ENCODE measurements at regions not wholly inside any gene's neighbourhood (a gene's known extent, or its start where the extent isn't known, plus 50 kb on each side); places are given as distances from the start of the nearest gene placed in this dataset.
"Not testable (repeated sequence)": the region's sequence is repeated elsewhere in the genome, so short reads cannot be mapped to it uniquely, and the experiment has no call there.

DNA sequence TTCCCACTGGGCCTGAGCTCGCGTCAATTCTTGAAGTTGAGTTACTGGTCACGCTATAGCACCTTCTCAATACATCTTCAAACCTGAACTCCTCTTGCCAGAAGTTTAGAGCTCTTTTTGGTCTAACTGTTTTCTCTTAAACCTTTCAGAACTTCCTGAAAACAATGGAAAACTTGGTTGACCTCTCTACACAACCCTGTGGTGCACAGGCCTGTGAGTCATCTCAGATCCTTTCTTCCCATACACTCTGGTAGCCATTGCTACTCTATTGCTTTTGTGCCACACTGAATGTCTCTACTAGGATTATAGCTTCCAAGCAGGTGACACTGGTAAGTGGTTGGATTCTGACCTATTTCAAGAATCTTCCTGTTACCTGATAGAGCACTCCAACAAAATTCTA is 321.5 kb upstream of the FSIP2 start:
- H3K79me1 ChIP-seq (ENCODE audit: low read length), result no peaks in the 10 kb centered on the region

DNA sequence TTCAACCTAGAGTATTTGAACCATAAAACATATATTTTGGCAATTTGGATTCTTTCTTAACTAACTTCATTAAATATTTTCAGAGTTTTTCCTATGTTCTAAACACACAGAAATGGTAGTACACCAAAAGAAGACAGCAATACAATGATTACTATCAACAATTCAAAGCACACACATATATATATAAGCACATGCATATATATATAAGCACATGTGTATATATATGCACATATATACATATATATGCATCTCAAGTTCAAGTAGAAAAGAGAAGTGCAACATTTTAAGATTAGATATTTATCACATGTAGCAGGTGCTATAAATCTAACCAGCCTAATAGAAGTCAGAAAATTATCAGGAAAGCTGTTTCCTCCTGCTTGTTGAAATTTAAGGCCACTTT is 320.9 kb upstream of the FSIP2 start:
- Histone ChIP-seq H3K4me1 (ENCODE audit: control insufficient read depth in 1 of 2, insufficient read depth in 2 of 2, low read length in 2 of 2) (no peaks in the 10 kb centered on the region), H2AK5ac (ENCODE audit: low read length) (no peak overlapping the region), H3K9me3 (ENCODE audit: insufficient read depth, low read depth, low read length) (no peaks in the 10 kb centered on the region), H2AFZ (ENCODE audit: insufficient read depth, low read length, poor library complexity) (no peak overlapping the region), H2BK120ac (ENCODE audit: insufficient read depth, low read length, poor library complexity) (no peak overlapping the region), H3K79me1 (ENCODE audit: low read length) (no peaks in the 10 kb centered on the region), H3K79me2 (ENCODE audit: control insufficient read depth, insufficient read depth, low read length, poor library complexity) (no peaks in the 10 kb centered on the region), H3K27ac (ENCODE audit: low read depth, low read length) (no peak overlapping the region), H3K9ac (ENCODE audit: low read length) (no peak overlapping the region), H2BK5ac (ENCODE audit: low read depth, low read length, poor library complexity) (no peak overlapping the region), H3K4me3 (ENCODE audit: low read depth, low read length) (no peak overlapping the region), H3K14ac (ENCODE audit: low read length) (no peak overlapping the region), H3K36me3 (ENCODE audit: control insufficient read depth in 1 of 2, insufficient read depth in 2 of 2, low read length in 2 of 2) (no peaks in the 10 kb centered on the region), H3K4me2 (ENCODE audit: low read length) (no peak overlapping the region), H3K4ac (ENCODE audit: low read depth, low read length) (no peak overlapping the region), H3K27me3 (ENCODE audit: insufficient read depth, low read length) (no peaks in the 10 kb centered on the region), H4K12ac (ENCODE audit: low read depth, low read length) (no peak overlapping the region), H3K23ac (ENCODE audit: low read length) (no peak overlapping the region), H3K18ac (ENCODE audit: low read length) (no peak overlapping the region), H4K8ac (ENCODE audit: low read depth, low read length) (no peak overlapping the region), H2BK12ac (ENCODE audit: low read length) (no peak overlapping the region), H4K91ac (ENCODE audit: low read depth, low read length) (no peak overlapping the region)
- no peak for DNase-seq

More for the DNA sequence above, 321.5 kb upstream of the FSIP2 start:
- Histone ChIP-seq H2BK12ac (ENCODE audit: low read length) (no peak overlapping the region), H3K36me3 (ENCODE audit: control insufficient read depth in 1 of 2, insufficient read depth in 2 of 2, low read length in 2 of 2) (no peaks in the 10 kb centered on the region), H3K4me3 (ENCODE audit: low read depth, low read length) (no peak overlapping the region), H2BK120ac (ENCODE audit: insufficient read depth, low read length, poor library complexity) (no peak overlapping the region), H3K9ac (ENCODE audit: low read length) (no peak overlapping the region), H3K23ac (ENCODE audit: low read length) (no peak overlapping the region), H4K12ac (ENCODE audit: low read depth, low read length) (no peak overlapping the region), H3K9me3 (ENCODE audit: insufficient read depth, low read depth, low read length) (no peaks in the 10 kb centered on the region), H3K27me3 (ENCODE audit: insufficient read depth, low read length) (no peaks in the 10 kb centered on the region), H3K4me2 (ENCODE audit: low read length) (no peak overlapping the region), H4K8ac (ENCODE audit: low read depth, low read length) (no peak overlapping the region), H2AFZ (ENCODE audit: insufficient read depth, low read length, poor library complexity) (no peak overlapping the region), H4K91ac (ENCODE audit: low read depth, low read length) (no peak overlapping the region), H3K79me2 (ENCODE audit: control insufficient read depth, insufficient read depth, low read length, poor library complexity) (no peaks in the 10 kb centered on the region), H3K18ac (ENCODE audit: low read length) (no peak overlapping the region), H3K4ac (ENCODE audit: low read depth, low read length) (no peak overlapping the region), H3K4me1 (ENCODE audit: control insufficient read depth in 1 of 2, insufficient read depth in 2 of 2, low read length in 2 of 2) (no peaks in the 10 kb centered on the region), H3K14ac (ENCODE audit: low read length) (no peak overlapping the region), H3K27ac (ENCODE audit: low read depth, low read length) (no peak overlapping the region), H2AK5ac (ENCODE audit: low read length) (no peak overlapping the region), H2BK5ac (ENCODE audit: low read depth, low read length, poor library complexity) (no peak overlapping the region)
- WGBS (ENCODE audit: extremely low coverage, insufficient coverage, insufficient read length), result no CpG with 5 or more reads among the region's 3 CpGs
- no peak for DNase-seq

DNA sequence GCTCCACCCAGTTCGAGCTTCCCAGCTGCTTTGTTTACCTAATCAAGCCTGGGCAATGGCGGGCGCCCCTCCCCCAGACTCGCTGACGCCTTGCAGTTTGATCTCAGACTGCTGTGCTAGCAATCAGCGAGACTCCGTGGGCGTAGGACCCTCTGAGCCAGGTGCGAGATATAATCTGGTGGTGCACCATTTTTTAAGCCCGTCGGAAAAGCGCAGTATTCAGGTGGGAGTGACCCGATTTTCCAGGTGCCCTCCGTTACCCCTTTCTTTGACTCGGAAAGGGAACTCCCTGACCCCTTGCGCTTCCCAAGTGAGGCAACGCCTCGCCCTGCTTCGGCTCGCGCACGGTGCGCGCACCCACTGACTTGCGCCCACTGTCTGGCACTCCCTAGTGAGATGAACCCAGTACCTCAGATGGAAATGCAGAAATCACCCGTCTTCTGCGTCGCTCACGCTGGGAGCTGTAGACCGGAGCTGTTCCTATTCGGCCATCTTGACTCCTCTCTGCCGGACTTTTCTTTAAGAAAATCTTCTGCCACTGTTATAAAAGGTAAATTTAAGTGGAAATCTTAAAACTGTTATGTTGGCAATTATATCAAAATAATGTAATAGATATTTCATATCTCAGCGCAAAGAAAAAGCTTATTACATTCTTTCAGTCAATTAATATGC is 313.5 kb upstream of the FSIP2 start:
- not testable (repeated sequence) for H4K8ac ChIP-seq (ENCODE audit: low read depth, low read length); H3K9me3 ChIP-seq (ENCODE audit: insufficient read depth, low read depth, low read length); H4K12ac ChIP-seq (ENCODE audit: low read depth, low read length); H3K4ac ChIP-seq (ENCODE audit: low read depth, low read length); H3K14ac ChIP-seq (ENCODE audit: low read length); H3K27ac ChIP-seq (ENCODE audit: low read depth, low read length); H2BK12ac ChIP-seq (ENCODE audit: low read length); H3K23ac ChIP-seq (ENCODE audit: low read length); H3K9ac ChIP-seq (ENCODE audit: low read length); H2BK120ac ChIP-seq (ENCODE audit: insufficient read depth, low read length, poor library complexity); DNase-seq; H2BK5ac ChIP-seq (ENCODE audit: low read depth, low read length, poor library complexity); H3K79me1 ChIP-seq (ENCODE audit: low read length); H3K18ac ChIP-seq (ENCODE audit: low read length); H3K79me2 ChIP-seq (ENCODE audit: control insufficient read depth, insufficient read depth, low read length, poor library complexity); H2AK5ac ChIP-seq (ENCODE audit: low read length); H3K36me3 ChIP-seq (ENCODE audit: control insufficient read depth in 1 of 2, insufficient read depth in 2 of 2, low read length in 2 of 2); H3K4me1 ChIP-seq (ENCODE audit: control insufficient read depth in 1 of 2, insufficient read depth in 2 of 2, low read length in 2 of 2); H3K27me3 ChIP-seq (ENCODE audit: insufficient read depth, low read length); H2AFZ ChIP-seq (ENCODE audit: insufficient read depth, low read length, poor library complexity)
- no CpG with 5 or more reads among the region's 33 CpGs for WGBS (ENCODE audit: extremely low coverage, insufficient coverage, insufficient read length)
- Histone ChIP-seq H3K4me3 (ENCODE audit: low read depth, low read length) (peak overlapping the region; percentile 72), H3K4me2 (ENCODE audit: low read length) (peak overlapping the region; percentile 43), H4K91ac (ENCODE audit: low read depth, low read length) (peak overlapping the region; percentile 18)

DNA sequence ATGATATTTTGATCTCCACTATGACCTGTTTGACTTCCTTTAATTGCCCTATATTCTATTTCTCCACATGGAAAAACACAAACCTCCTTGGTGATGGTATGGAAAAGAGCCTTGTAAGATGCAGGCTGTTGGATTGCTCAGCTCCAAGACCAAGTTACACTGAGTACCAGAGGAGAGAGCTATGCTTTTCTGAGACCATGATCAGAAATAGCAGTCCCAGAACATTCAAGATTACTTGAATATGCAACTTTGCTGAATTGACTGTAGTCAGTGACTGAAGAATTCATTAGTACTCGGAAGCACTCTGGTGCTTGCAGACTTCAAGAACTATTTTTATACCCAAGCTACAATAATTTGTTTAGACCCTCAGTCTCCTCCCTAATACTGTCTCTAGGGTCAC is 310.6 kb upstream of the FSIP2 start:
- Histone ChIP-seq H3K18ac (ENCODE audit: low read length) (no peak overlapping the region), H2AFZ (ENCODE audit: insufficient read depth, low read length, poor library complexity) (no peak overlapping the region), H3K9me3 (ENCODE audit: insufficient read depth, low read depth, low read length) (no peaks in the 10 kb centered on the region), H2BK120ac (ENCODE audit: insufficient read depth, low read length, poor library complexity) (no peak overlapping the region), H4K8ac (ENCODE audit: low read depth, low read length) (no peak overlapping the region), H3K9ac (ENCODE audit: low read length) (no peak overlapping the region), H3K23ac (ENCODE audit: low read length) (no peak overlapping the region), H2AK5ac (ENCODE audit: low read length) (no peak overlapping the region), H3K27ac (ENCODE audit: low read depth, low read length) (no peak overlapping the region), H3K36me3 (ENCODE audit: control insufficient read depth in 1 of 2, insufficient read depth in 2 of 2, low read length in 2 of 2) (no peaks in the 10 kb centered on the region), H3K14ac (ENCODE audit: low read length) (no peak overlapping the region), H3K27me3 (ENCODE audit: insufficient read depth, low read length) (no peaks in the 10 kb centered on the region), H4K91ac (ENCODE audit: low read depth, low read length) (no peak overlapping the region), H2BK12ac (ENCODE audit: low read length) (no peak overlapping the region), H3K4me2 (ENCODE audit: low read length) (no peak overlapping the region), H3K4ac (ENCODE audit: low read depth, low read length) (no peak overlapping the region), H2BK5ac (ENCODE audit: low read depth, low read length, poor library complexity) (no peak overlapping the region), H3K4me1 (ENCODE audit: control insufficient read depth in 1 of 2, insufficient read depth in 2 of 2, low read length in 2 of 2) (no peaks in the 10 kb centered on the region), H4K12ac (ENCODE audit: low read depth, low read length) (no peak overlapping the region), H3K79me1 (ENCODE audit: low read length) (peaks cover 2% of the 10 kb centered on the region), H3K79me2 (ENCODE audit: control insufficient read depth, insufficient read depth, low read length, poor library complexity) (no peaks in the 10 kb centered on the region), H3K4me3 (ENCODE audit: low read depth, low read length) (no peak overlapping the region)
- no CpG with 5 or more reads among the region's 1 CpG for WGBS (ENCODE audit: extremely low coverage, insufficient coverage, insufficient read length)
- DNase-seq, result no peak

Data from trophoblast cell (in vitro differentiated cells and primary cell).